CD4-positive, alpha-beta T cell treated with Interleukin-15 for 4 hours (primary cell): ENCODE measurements at regions not wholly inside any gene's neighbourhood (a gene's known extent, or its start where the extent isn't known, plus 50 kb on each side); places are given as distances from the start of the nearest gene placed in this dataset.

ENCODE experiments used
- DNase-seq: peaks from one replicate; pipeline ENCODE4 v3.0.0-alpha.2; 2020; ENCODE audit warnings: low spot score

DNA sequence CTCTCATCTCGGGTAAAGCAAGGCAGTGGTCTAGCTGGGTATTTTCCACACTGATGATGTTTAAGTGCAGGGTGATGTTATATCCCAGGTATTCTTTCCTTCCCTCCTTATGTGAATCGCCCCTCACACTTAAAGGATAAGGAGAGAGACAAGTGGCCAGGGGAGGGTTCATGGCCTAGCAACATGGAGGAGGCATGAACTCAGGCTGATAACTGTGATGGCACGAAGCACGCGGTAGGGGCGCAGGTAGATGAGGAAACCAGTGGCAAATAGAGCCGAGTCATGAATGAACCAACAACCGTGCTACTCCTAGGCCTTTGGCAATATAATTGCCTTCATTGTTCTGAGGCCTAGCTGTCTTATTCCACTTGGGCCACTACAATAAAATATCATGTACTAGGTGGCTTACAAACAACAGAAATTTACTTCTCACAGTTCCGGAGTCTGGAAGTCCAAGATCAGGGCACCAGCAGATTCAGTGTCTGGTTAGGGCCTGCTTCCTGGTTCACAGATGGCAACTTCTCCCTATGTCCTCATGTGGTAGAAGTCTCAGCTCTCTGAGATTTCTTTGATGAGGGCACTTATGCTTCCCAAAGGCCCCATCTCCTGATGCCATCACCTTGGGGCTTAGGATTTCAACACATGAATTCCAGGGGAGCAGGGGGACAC is 56.0 kb upstream of the PIK3CG start:
- DNase-seq = no peak

DNA sequence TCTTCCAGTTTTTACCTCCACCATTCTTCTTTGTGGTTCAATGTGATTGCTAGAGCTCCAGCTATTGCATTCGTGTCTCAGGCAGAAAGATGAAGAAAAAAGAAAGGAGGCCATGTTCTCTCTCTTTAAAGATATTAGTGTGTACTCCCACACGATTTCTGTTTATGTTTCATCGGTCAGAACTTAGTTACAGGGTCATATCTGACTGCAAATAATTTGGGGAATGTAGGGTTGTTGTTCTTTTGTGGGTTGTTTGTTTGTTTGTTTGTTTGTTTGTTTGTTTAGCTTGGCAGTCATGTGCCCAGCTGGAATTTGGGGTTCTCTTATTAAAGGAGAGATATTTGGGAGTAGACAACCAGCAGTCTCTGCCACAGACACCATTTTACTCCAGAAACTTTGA is 53.6 kb upstream of the PIK3CG start:
- DNase-seq = no peak

- peak; percentile 8 for DNase-seq
Measured at GRCh38 chr7:106812027-106812643, 52.9 kb upstream of the PIK3CG start.

DNA sequence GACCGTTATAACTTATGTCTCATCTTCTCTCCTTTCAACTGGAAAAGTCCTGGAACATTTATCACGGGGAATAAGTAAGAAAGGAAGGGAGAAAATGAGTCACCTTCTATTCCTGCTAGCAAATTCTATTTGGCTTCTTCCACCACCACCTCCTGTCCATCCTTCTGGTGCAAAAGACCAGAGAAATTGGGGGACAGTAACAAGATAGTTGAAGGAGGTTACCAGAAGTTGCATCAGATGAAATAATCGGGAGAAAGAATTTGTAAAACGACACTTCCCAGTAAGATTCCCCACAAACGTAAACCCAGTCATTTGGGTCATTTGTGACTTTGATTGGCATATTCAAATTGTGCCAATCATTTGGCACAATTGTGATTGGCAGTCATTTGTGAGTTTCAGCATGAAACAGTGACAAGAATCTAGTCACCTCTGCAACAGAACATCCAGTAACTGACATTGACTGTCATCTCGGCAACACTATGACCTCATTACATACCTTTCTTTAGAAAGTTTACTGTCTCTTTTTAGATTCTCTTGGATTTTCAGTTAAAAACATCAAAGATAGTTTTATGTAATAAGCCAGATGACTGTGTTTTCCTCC is 51.3 kb upstream of the PIK3CG start:
- no peak for DNase-seq

- DNase-seq = no peak
Measured at GRCh38 chr7:106814887-106815286, 50.2 kb upstream of the PIK3CG start.
